ENCODE measurements at regions not wholly inside any gene's neighbourhood (a gene's known extent, or its start where the extent isn't known, plus 50 kb on each side); places are given as distances from the start of the nearest gene placed in this dataset.

GRCh38 chr14:37900561-37900960, 305.1 kb downstream of the TTC6 start:
- Histone ChIP-seq H3K9me3 (ENCODE audit: control insufficient read depth in 1 of 2, low read length in 2 of 2) (no peaks in the 10 kb centered on the region), H3K27ac (ENCODE audit: low read depth, low read length) (no peak overlapping the region), H3K27me3 (ENCODE audit: insufficient read depth, low read length) (no peaks in the 10 kb centered on the region), H3K36me3 (ENCODE audit: insufficient read depth, low read length) (no peaks in the 10 kb centered on the region), H3K4me1 (ENCODE audit: insufficient read depth, low read length) (no peaks in the 10 kb centered on the region), H3K4me3 (ENCODE audit: low read length in 2 of 2) (no peak overlapping the region)
- no peaks in the 10 kb centered on the region for H3K36me3 Mint-ChIP-seq
- no peaks in the 10 kb centered on the region for H3K9me3 Mint-ChIP-seq
- no peak overlapping the region for H3K4me3 Mint-ChIP-seq
- peaks cover 0 to 3% (median 2%) of the 10 kb centered on the region in 4 donors for H3K4me1 Mint-ChIP-seq
- H3K27me3 Mint-ChIP-seq, result peaks cover 14 to 22% of the 10 kb centered on the region in 2 donors
- intact Hi-C loops (cut with micrococcal nuclease), result no loop called here
- ChIA-PET CTCF (ENCODE audit: partially characterized antibody) (no interaction called here), POLR2A (ENCODE audit: partially characterized antibody) (no interaction called here)
- no peak overlapping the region for H3K27ac Mint-ChIP-seq
- no peak for DNase-seq

GRCh38 chr14:37901978-37902377, 305.7 kb upstream of the SSTR1 start:
- intact Hi-C loops (cut with micrococcal nuclease), result no loop called here
- no peaks in the 10 kb centered on the region for H3K4me1 ChIP-seq (ENCODE audit: insufficient read depth, low read length)

GRCh38 chr14:37903343-37904191, 304.1 kb upstream of the SSTR1 start:
- Mint-ChIP-seq H3K36me3 (no peaks in the 10 kb centered on the region), H3K4me3 (no peak overlapping the region), H3K4me1 (peaks cover 0 to 3% (median 2%) of the 10 kb centered on the region in 4 donors), H3K27me3 (peaks cover 14 to 21% of the 10 kb centered on the region in 2 donors), H3K9me3 (no peaks in the 10 kb centered on the region), H3K27ac (peak overlapping the region in 1 of 7 donors; percentile 10)
- H3K4me1 ChIP-seq (ENCODE audit: insufficient read depth, low read length), result no peaks in the 10 kb centered on the region
- H3K9me3 ChIP-seq (ENCODE audit: control insufficient read depth in 1 of 2, low read length in 2 of 2), result no peaks in the 10 kb centered on the region
- DNase-seq, result peak in 4 of 5 donors; percentile 27 to 45 (median 33)
- CTCF ChIA-PET (ENCODE audit: partially characterized antibody), result interaction anchor here (0.6 to 1.1 kb wide), 4 partner anchors 34 to 967 kb away, joined by 3 to 4 read pairs (median 3); no protein-coding TSS in a partner anchor
- H3K27me3 ChIP-seq (ENCODE audit: insufficient read depth, low read length), result no peaks in the 10 kb centered on the region
- no peak overlapping the region for H3K27ac ChIP-seq (ENCODE audit: low read depth, low read length)
- intact Hi-C loops (cut with micrococcal nuclease), result loop anchor here (1.0 kb wide), 2 partner anchors 294 to 1112 kb away; no protein-coding TSS in a partner anchor
- H3K36me3 ChIP-seq (ENCODE audit: insufficient read depth, low read length), result no peaks in the 10 kb centered on the region
- POLR2A ChIA-PET (ENCODE audit: partially characterized antibody), result no interaction called here
- H3K4me3 ChIP-seq (ENCODE audit: low read length in 2 of 2), result no peak overlapping the region

More at GRCh38 chr14:37901978-37902377, 305.7 kb upstream of the SSTR1 start:
- H3K27me3 ChIP-seq (ENCODE audit: insufficient read depth, low read length), result no peaks in the 10 kb centered on the region
- H3K36me3 ChIP-seq (ENCODE audit: insufficient read depth, low read length), result no peaks in the 10 kb centered on the region
- DNase-seq, result no peak
- H3K4me3 ChIP-seq (ENCODE audit: low read length in 2 of 2), result no peak overlapping the region
- no peak overlapping the region for H3K27ac ChIP-seq (ENCODE audit: low read depth, low read length)
- no peak overlapping the region for H3K4me3 Mint-ChIP-seq
- peaks cover 0 to 3% (median 2%) of the 10 kb centered on the region in 4 donors for H3K4me1 Mint-ChIP-seq
- H3K27ac Mint-ChIP-seq, result no peak overlapping the region
- POLR2A ChIA-PET (ENCODE audit: partially characterized antibody), result no interaction called here
- H3K27me3 Mint-ChIP-seq, result peaks cover 14 to 21% of the 10 kb centered on the region in 2 donors
- H3K36me3 Mint-ChIP-seq, result no peaks in the 10 kb centered on the region
- H3K9me3 ChIP-seq (ENCODE audit: control insufficient read depth in 1 of 2, low read length in 2 of 2), result no peaks in the 10 kb centered on the region
- H3K9me3 Mint-ChIP-seq, result no peaks in the 10 kb centered on the region
- CTCF ChIA-PET (ENCODE audit: partially characterized antibody), result no interaction called here

GRCh38 chr14:37924622-37925021, 283.1 kb upstream of the SSTR1 start:
- H3K36me3 Mint-ChIP-seq, result no peaks in the 10 kb centered on the region

GRCh38 chr14:37932008-37932407, 275.7 kb upstream of the SSTR1 start:
- no peaks in the 10 kb centered on the region for H3K27me3 ChIP-seq (ENCODE audit: insufficient read depth, low read length)
- peaks cover 6 to 7% of the 10 kb centered on the region in 2 donors for H3K27me3 Mint-ChIP-seq
- H3K4me1 Mint-ChIP-seq, result no peaks in the 10 kb centered on the region
- H3K4me3 Mint-ChIP-seq, result no peak overlapping the region
- DNase-seq, result no peak
- H3K9me3 Mint-ChIP-seq, result peaks cover 0 to 4% (median 0%) of the 10 kb centered on the region in 8 donors
- H3K9me3 ChIP-seq (ENCODE audit: control insufficient read depth in 1 of 2, low read length in 2 of 2), result no peaks in the 10 kb centered on the region
- no peaks in the 10 kb centered on the region for H3K4me1 ChIP-seq (ENCODE audit: insufficient read depth, low read length)
- no peak overlapping the region for H3K27ac ChIP-seq (ENCODE audit: low read depth, low read length)
- H3K27ac Mint-ChIP-seq, result no peak overlapping the region
- CTCF ChIA-PET (ENCODE audit: partially characterized antibody), result no interaction called here
- intact Hi-C loops (cut with micrococcal nuclease), result no loop called here
- no peaks in the 10 kb centered on the region for H3K36me3 Mint-ChIP-seq
- no peak overlapping the region for H3K4me3 ChIP-seq (ENCODE audit: low read length in 2 of 2)
- no peaks in the 10 kb centered on the region for H3K36me3 ChIP-seq (ENCODE audit: insufficient read depth, low read length)
- POLR2A ChIA-PET (ENCODE audit: partially characterized antibody), result no interaction called here

More at GRCh38 chr14:37924622-37925021, 283.1 kb upstream of the SSTR1 start:
- H3K27ac Mint-ChIP-seq, result no peak overlapping the region
- H3K27me3 ChIP-seq (ENCODE audit: insufficient read depth, low read length), result no peaks in the 10 kb centered on the region
- ChIA-PET CTCF (ENCODE audit: partially characterized antibody) (no interaction called here), POLR2A (ENCODE audit: partially characterized antibody) (no interaction called here)
- H3K27me3 Mint-ChIP-seq, result peaks cover 0 to 2% of the 10 kb centered on the region in 2 donors
- no peaks in the 10 kb centered on the region for H3K4me1 ChIP-seq (ENCODE audit: insufficient read depth, low read length)
- intact Hi-C loops (cut with micrococcal nuclease), result no loop called here
- H3K4me3 ChIP-seq (ENCODE audit: low read length in 2 of 2), result no peak overlapping the region
- peaks cover 0 to 4% (median under 1%) of the 10 kb centered on the region in 8 donors for H3K9me3 Mint-ChIP-seq
- DNase-seq, result no peak
- no peak overlapping the region for H3K4me3 Mint-ChIP-seq
- no peak overlapping the region for H3K27ac ChIP-seq (ENCODE audit: low read depth, low read length)
- H3K36me3 ChIP-seq (ENCODE audit: insufficient read depth, low read length), result no peaks in the 10 kb centered on the region
- H3K4me1 Mint-ChIP-seq, result no peaks in the 10 kb centered on the region
- H3K9me3 ChIP-seq (ENCODE audit: control insufficient read depth in 1 of 2, low read length in 2 of 2), result no peaks in the 10 kb centered on the region

GRCh38 chr14:37932481-37932880, 275.2 kb upstream of the SSTR1 start:
- no peak overlapping the region for H3K4me3 ChIP-seq (ENCODE audit: low read length in 2 of 2)
- Mint-ChIP-seq H3K4me3 (no peak overlapping the region), H3K9me3 (peaks cover 0 to 4% (median 0%) of the 10 kb centered on the region in 8 donors), H3K4me1 (no peaks in the 10 kb centered on the region), H3K36me3 (no peaks in the 10 kb centered on the region), H3K27me3 (peaks cover 6 to 7% of the 10 kb centered on the region in 2 donors), H3K27ac (no peak overlapping the region)
- H3K27me3 ChIP-seq (ENCODE audit: insufficient read depth, low read length), result no peaks in the 10 kb centered on the region
- no peaks in the 10 kb centered on the region for H3K36me3 ChIP-seq (ENCODE audit: insufficient read depth, low read length)
- H3K27ac ChIP-seq (ENCODE audit: low read depth, low read length), result no peak overlapping the region
- H3K4me1 ChIP-seq (ENCODE audit: insufficient read depth, low read length), result no peaks in the 10 kb centered on the region
- CTCF ChIA-PET (ENCODE audit: partially characterized antibody), result no interaction called here
- intact Hi-C loops (cut with micrococcal nuclease), result no loop called here
- POLR2A ChIA-PET (ENCODE audit: partially characterized antibody), result no interaction called here
- no peaks in the 10 kb centered on the region for H3K9me3 ChIP-seq (ENCODE audit: control insufficient read depth in 1 of 2, low read length in 2 of 2)
- DNase-seq, result no peak

- Mint-ChIP-seq H3K9me3 (peaks cover 0 to 4% (median under 1%) of the 10 kb centered on the region in 8 donors), H3K4me3 (no peak overlapping the region), H3K4me1 (no peaks in the 10 kb centered on the region), H3K27ac (no peak overlapping the region), H3K27me3 (peaks cover 6 to 10% of the 10 kb centered on the region in 2 donors), H3K36me3 (no peaks in the 10 kb centered on the region)
- intact Hi-C loops (cut with micrococcal nuclease), result no loop called here
- no peaks in the 10 kb centered on the region for H3K9me3 ChIP-seq (ENCODE audit: control insufficient read depth in 1 of 2, low read length in 2 of 2)
- no peak overlapping the region for H3K4me3 ChIP-seq (ENCODE audit: low read length in 2 of 2)
- H3K27me3 ChIP-seq (ENCODE audit: insufficient read depth, low read length), result no peaks in the 10 kb centered on the region
- DNase-seq, result no peak
- no peak overlapping the region for H3K27ac ChIP-seq (ENCODE audit: low read depth, low read length)
- ChIA-PET CTCF (ENCODE audit: partially characterized antibody) (no interaction called here), POLR2A (ENCODE audit: partially characterized antibody) (no interaction called here)
- no peaks in the 10 kb centered on the region for H3K36me3 ChIP-seq (ENCODE audit: insufficient read depth, low read length)
- no peaks in the 10 kb centered on the region for H3K4me1 ChIP-seq (ENCODE audit: insufficient read depth, low read length)
These were observed 270.7 kb upstream of the SSTR1 start for GRCh38 chr14:37936971-37937370.

All from CD4-positive, alpha-beta memory T cell (primary cell).